NCI-H524 (cell line): ENCODE measurements at regions not wholly inside any gene's neighbourhood (a gene's known extent, or its start where the extent isn't known, plus 50 kb on each side); places are given as distances from the start of the nearest gene placed in this dataset.
"Not testable (repeated sequence)": the region's sequence is repeated elsewhere in the genome, so short reads cannot be mapped to it uniquely, and the experiment has no call there.

Experiments
- DNase-seq, 2 experiments: peaks; one replicate each; lab custom pipeline; 2025; lab: John Stamatoyannopoulos, UW

DNA sequence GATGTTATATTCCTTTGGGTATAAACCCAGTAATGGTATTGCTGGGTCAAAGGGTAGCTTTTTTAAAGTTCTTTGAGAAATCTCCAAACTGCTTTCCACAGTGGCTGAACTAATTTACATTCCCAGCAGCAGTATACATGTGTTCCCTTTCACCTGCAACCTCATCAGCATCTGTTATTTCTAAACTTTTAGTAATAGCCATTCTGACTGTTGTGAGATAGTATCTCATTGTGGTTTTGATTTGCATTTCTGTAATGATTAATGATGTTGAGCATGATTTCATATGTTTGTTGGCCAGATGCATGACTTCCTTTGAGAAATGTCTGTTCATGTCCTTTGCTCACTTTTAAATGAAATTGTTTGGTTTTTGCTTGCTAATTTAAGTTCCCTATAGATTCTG is 553.1 kb downstream of the SLCO4C1 start:
- DNase-seq: not testable (repeated sequence)

DNA sequence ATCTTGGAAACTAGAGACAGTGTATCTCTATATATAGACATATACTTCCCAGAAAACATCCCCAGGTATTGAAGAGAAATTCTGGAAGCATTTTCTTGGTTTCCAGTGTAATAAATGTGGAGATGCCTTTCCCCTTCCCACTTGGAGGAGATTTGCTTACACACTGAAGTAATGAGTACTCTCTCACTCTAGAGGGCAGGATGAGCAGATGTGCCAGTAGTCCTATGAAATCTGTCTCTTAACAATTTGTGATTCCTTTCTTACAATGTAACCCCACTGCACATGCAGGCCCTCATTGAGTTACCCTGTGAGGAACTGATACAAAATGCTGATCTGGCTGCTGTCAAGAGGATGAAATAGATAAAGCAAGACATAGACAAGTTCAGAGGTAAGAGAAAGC is 567.2 kb downstream of the SLCO4C1 start:
- peak; percentile 5 to 60 for DNase-seq

DNA sequence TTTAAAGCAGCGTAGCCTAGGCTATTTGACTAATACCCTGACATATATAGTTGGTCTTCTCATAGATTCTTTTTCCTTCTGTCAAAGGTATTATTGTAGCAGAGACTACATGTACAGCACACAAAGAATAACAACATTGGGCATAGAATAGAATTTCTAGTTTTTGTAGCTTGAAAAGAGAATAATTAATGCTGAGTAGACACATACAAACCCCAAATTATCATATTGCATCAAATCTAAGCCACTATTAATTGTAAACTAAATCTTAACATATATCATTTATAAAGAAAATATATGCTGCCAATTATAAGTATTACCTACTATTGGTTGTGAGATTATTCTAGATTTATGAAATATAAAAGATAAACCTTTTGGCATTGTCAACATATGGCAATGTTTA is 574.5 kb downstream of the SLCO4C1 start:
- no peak for DNase-seq

GRCh38 chr5:101720033-101720432 is 576.1 kb downstream of the SLCO4C1 start:
- no peak for DNase-seq

GRCh38 chr5:101717721-101718120 is 578.4 kb downstream of the SLCO4C1 start:
- DNase-seq: peak; percentile 35 to 83

DNA sequence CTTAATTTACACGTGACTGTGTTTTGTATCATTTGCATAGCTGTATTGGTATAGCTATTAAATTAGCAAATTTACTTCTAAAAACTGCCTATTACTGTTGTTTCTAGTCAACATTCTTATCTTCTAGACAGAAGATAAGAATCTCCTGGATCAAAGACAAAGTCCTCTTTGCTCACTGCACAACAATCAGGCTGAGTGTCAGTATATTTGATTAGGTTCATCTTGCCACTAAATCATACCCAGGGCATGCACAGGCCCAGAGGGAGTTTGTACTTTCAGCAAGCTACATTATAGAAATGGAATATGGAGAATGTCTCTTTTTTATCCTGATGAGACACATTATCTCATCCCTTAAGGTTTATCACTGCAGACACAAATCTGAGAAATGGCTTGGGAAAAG is 579.1 kb downstream of the SLCO4C1 start:
- DNase-seq: no peak

- DNase-seq: not testable (repeated sequence)
Observed at GRCh38 chr5:101715790-101716189, 580.3 kb downstream of the SLCO4C1 start.

DNA sequence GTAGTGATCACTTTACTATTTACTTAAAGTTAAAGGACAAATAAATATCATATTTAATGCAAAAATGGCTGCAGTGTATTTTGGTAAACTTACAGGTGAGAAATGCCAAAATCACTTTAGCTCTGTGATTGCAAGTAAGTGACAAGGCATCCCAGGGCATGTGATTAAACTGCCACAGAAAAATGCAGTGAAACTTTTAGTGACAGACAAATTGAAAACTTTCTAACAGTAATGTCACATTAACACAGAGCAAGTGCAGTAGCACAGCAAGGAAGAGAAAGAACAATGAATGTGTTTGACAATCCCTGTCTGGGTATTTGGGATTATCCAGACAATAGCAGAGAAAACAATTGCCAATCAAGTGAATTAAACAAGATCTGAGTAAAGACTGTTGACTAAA is 606.8 kb downstream of the SLCO4C1 start:
- no peak for DNase-seq

DNA sequence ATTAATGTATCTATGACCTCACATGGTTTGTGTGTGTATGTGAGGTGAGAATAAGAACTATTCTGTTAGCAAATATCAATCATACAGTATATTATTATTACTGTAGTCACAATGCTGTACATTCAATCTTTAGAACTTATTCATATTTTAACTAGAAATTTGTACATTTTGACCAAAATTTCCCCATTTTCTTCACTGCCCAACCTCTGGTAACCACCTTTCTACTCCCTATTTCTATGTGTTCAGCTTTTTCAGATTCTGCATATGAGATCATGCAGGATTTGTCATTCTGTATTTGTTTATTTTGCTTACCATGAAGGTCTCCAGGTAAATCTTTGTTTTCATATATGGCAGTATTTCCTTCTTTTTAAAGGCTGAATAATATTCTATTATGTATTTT is 607.9 kb downstream of the SLCO4C1 start:
- DNase-seq: no peak

DNA sequence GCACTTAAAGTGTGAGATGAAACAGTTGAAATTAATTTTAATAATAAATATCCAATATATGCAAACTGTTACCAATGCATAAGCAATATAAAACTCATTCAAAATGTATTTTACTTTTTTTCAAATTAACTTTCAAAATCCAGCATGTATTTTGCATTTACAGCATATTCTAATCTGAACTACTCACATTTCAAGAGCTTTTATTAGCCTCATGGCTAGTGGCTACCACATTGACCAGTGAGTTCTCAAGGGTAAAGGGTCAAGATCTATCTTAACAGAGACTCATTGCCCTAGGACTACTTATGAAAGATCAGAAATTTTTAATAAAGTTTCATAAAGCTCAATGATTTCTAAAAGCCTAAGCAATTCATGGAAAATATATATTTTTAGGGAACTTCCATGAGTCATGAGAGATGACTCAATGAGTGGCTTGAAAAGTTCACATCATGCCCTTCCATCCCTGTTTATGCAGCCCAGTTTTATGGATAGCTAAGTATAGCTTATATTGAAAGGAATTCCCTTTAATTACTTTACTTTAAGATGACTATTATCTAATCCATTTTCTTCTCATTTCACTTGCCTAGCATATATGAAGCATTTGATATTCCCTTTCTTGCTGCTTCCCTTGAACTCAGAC is 608.6 kb downstream of the SLCO4C1 start:
- DNase-seq: no peak

DNA sequence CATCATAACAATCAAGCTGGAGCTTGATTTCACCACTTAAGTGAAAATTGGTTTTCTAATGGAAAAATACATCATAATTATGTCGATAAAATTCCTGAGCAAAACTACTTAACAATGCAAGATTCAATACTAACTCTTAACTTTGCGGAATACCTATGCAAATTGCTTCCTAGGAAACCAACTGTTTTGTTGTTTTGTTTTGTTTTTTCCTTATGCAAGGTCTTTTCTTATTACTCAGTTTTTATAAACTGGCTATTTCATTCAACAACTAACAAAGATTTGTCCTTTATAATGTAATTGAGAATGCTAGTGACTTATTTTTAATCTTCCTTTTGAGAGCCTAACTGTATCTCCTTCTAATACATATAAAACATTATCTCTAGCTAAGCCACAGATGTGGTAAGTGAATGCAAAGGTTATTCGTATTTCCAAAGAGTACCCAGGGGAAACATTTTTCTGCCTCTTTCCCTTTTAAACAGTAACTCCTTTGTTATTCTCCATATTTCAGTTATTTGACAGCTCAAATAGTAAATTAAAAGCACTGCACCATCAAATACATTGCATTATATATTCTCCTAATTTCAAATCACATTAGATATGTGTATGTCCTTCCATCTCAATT is 609.4 kb downstream of the SLCO4C1 start:
- no peak for DNase-seq

DNA sequence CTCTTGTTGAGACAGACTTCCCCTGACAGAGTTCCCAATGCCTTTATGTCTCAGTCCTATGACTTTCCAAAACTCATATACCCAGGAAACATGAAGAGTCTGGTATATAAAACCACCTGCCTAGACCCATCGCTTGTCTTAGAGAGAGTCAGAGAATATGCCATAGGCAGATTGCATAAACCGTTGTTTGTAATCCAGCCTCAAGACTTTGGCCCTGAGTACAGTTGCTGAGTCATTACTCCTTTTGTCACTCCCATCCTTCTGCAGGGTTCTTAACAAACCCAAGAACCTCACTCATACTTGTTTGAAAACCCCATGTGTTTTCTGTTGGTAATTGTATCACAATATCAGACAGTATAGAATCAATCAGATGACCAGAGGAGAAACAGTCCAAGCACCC is 616.3 kb downstream of the SLCO4C1 start:
- peak in 1 of 2 experiments; percentile 4 for DNase-seq

GRCh38 chr5:101678481-101679193 is 617.4 kb downstream of the SLCO4C1 start:
- DNase-seq: peak; percentile 38 to 74

GRCh38 chr5:101677961-101678360 is 618.1 kb downstream of the SLCO4C1 start:
- DNase-seq: no peak

DNA sequence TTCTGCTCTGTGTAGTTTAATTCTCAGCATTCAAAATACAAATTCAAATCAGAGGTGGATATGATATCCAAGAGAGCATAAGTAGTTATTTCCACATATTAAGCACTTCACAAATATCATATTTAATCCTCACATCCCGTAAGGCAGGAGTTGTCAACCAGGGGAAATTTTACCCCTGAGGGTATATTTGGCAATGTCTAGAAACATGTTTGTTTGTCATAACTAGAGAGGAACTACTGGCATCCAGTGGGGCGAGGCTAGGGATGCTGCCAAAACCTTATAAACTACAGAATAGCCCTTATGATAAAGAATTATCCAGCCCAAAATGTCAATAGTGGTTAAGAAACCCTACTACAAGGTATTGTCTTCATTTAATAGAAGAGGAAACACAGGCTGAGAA is 619.4 kb downstream of the SLCO4C1 start:
- no peak for DNase-seq

GRCh38 chr5:101675510-101676219 is 620.4 kb downstream of the SLCO4C1 start:
- DNase-seq: peak; percentile 22 to 53

- DNase-seq: no peak
Observed at GRCh38 chr5:101673120-101673519, 623.0 kb downstream of the SLCO4C1 start.

- DNase-seq: no peak
Observed at GRCh38 chr5:101664071-101664791, 631.9 kb downstream of the SLCO4C1 start.

GRCh38 chr5:101663543-101663942 is 632.5 kb downstream of the SLCO4C1 start:
- DNase-seq: no peak

DNA sequence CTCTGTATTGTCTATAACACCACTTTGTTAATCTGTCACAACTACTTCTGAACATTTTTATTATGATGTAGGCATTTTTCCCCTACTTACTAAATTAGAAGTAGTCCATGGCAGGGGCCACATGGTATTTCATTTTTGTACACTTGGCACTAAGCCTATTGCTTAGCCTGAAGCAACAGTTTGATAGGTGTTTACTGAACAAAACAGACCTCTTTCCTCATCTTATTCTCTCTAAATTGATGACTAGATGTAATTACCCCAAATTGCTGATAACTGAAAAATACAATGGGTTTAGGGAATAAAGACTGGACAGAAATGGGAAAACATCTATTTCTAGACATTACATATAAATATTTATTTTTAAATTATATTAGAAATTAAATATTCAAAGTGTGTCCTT is 633.8 kb downstream of the SLCO4C1 start:
- DNase-seq: no peak

DNA sequence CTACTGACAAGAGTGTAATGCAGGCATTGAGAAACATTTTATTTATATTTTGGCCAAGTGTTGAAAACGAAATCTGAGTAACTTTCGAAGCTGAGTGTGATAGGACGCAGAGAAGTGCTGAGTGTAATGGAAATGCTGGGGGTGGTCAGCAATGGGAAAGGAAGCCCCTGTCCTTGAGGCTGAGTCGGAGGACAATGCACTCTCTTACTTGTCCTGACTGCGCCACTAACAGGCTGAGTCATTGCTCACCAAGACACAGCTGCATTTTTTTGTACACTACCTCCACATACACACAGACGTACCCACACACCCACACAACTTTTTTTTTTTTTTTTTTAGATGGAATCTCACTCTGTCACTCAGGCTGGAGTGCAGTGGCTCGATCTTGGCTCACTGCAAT is 637.7 kb downstream of the SLCO4C1 start:
- no peak for DNase-seq

GRCh38 chr5:101653996-101654395 is 642.1 kb downstream of the SLCO4C1 start:
- DNase-seq: no peak
